ENCODE measurements at regions not wholly inside any gene's neighbourhood (a gene's known extent, or its start where the extent isn't known, plus 50 kb on each side); places are given as distances from the start of the nearest gene placed in this dataset.

- no peak for DNase-seq
Observed at GRCh38 chr1:235009561-235010306, 118.9 kb downstream of the TOMM20 start.

GRCh38 chr1:235009074-235009473, 119.6 kb downstream of the TOMM20 start:
- no peak for DNase-seq

DNA sequence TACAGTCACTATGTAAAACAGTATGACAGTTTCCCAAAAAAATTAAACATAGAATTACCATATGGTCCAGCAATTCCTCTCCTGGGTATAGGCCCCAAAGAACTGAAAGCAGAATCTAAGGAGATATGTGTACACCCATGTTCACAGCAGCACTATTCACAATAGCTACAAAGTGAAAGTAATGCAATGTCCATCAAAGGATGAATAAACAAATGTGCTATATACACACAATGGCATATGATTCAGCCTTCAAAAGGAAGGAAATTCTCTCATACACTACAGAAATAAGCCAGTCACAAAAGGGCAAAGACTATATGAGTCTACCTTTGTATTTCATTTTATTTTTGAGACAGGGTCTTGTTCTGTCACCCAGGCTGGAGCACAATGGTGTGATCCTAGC, 120.4 kb downstream of the TOMM20 start:
- no peak for DNase-seq

- DNase-seq, result no peak
Observed at GRCh38 chr1:235006816-235007215, 121.8 kb downstream of the TOMM20 start.

GRCh38 chr1:235006132-235006721, 122.4 kb downstream of the TOMM20 start:
- no peak for DNase-seq

- DNase-seq, result no peak
Observed at GRCh38 chr1:235004840-235005391, 123.7 kb downstream of the TOMM20 start.

DNA sequence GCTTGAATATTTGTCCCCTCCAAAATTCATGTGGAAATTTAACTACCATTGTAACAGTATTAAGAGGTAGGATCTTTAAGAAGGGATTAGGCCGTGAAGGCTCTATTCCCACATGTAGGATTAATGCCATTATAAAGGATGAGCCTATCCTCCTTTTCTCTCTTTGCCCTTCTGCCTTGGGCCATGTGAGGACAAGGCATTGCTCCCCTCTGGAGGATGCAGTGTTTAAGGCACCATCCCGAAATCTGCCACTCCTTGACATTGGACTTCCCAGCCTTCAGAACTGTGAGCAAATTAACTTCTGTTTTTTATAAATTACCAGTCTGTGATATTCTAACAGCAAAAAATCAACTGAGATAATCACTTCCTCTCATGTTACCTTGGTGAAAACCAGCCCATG, 124.4 kb downstream of the TOMM20 start:
- DNase-seq, result no peak

- no peak for DNase-seq
Observed at GRCh38 chr1:235002706-235003300, 125.8 kb downstream of the TOMM20 start.

DNA sequence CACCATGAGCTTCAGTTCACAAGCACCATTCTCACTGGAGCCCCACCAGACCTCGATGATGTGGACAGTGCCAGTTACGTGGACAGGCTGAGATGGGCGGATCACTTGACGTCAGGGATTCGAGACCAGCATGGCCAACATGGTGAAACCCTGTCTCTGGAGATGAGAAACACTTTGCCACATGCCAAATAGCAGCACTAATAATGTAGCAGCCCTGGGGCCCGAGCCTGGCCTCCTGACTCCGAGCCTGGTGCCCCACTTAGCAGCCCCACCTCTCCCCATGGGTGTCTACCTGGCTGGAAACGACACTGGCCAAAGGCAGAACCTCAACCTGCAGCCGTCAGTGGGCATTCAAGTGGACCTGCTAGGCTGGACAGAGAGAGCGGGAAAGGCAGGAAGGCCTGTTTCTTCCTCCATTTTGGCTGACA, 129.1 kb downstream of the TOMM20 start:
- no peak for DNase-seq

DNA sequence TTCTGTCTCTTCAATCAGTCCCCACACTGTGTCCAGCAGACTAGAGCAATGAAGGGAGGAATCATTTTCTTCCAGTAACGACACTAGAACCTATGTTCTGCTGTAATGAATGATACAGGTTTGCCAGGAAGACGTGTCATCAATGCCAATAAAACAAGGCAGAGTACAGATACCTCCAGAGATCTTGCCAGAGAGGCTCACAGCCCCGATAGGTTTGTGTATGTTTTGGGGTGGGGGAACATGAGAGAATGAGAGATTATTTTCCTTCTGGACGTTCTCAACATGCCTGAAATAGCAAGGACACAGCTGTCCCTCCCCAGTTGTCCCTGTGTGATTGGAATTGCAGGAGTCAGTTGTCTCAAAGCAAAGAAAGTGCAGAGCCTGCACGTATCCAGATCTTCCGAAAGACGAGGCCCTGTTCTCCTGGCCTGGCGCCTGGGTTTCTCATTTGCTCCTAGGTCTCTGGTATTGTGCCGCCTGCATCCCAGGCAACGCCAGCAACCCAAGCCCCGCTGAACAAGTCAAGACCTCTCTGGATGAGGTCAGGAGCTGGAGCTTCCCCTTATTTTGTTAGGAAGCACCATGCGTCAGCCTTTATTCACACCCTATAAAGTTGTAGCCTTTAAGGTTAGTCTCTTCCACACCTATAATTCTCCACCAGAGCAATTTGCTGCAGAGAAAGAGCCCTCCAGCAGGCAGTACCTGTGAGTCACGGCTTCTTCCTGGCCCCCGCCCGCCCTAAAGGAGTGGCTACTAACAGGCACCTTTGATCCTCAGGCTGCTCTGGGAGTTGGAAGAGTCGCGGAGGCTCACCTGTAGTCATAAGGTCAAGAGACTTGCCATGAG, 130.5 kb downstream of the TOMM20 start:
- peak; percentile 66 for DNase-seq

DNA sequence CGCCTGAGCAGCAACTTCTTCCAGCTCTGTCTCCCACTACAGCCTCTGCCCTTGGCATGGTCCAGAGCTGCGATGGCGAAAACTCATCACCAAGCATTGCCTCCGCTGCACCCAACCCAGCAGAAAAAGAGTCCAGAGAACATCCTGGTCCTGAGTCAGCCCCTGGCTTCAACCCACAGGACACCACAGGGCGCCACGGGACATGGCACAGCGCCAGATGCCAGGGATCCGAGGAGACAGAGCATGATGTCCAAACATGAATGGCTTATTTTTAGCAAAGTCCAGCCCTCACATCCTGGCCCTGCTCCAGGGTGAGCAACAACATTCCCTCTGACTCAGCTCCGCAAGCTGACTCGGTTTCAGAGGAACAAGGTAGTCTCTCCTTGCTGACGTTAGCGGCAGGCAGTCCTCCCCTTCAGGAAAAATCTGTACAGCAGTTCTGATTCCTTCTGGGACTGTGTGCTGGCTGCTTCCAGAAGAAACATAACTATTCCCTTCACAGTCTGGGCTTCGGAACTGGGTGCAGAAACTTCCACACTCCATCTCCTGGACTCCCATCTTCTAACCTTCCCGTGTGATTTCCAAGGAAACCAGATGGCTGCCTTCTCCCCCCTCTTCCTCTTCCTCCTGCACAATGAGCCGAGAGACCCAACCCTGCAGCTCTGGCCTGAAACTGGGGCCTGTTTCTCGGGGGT, 131.3 kb downstream of the TOMM20 start:
- DNase-seq, result peak; percentile 97

DNA sequence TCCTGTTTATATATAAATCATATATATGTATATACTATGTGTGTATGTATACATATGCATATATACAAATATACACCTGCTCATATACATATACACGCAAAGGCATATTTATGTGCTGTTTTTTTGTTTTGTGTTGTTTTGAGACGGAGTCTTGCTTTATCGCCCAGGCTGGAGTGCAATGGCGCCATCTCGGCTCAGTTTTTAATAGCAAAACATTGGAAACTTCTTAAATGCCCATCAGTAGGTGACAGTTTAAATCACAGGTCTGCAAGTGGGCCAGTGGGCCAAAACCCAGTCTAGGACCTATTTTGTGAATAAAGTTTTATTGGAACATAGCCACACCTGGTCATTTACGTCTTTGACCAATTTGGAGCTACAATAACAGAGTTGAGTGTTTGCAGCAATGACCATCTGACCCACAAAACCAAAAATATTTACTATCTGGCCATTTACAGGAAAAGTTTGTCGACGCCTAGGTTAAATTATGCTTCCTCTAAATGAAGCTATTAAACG, 132.3 kb downstream of the TOMM20 start:
- DNase-seq, result no peak

GRCh38 chr1:234994436-234995295, 134.0 kb downstream of the TOMM20 start:
- DNase-seq, result no peak

GRCh38 chr1:234992065-234992464, 136.6 kb downstream of the TOMM20 start:
- no peak for DNase-seq

GRCh38 chr1:234990874-234991801, 137.5 kb downstream of the TOMM20 start:
- no peak for DNase-seq

DNA sequence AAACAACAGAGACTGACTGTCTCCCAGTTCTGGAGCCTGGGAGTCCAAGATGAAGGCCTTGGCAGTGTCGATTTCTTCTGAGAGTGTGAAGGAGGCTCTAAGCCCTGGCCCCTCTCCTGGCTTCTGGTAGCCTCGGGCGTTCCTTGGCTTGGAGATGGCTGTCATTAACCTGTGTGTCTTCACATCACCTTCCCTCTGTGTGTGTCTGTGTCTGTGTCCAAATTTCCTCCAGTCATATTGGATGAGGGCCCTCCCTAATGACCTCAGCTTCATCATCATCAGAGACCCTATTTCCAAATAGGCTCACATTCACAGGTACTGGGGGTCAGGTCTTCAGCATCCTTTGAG, 138.3 kb downstream of the TOMM20 start:
- no peak for DNase-seq

DNA sequence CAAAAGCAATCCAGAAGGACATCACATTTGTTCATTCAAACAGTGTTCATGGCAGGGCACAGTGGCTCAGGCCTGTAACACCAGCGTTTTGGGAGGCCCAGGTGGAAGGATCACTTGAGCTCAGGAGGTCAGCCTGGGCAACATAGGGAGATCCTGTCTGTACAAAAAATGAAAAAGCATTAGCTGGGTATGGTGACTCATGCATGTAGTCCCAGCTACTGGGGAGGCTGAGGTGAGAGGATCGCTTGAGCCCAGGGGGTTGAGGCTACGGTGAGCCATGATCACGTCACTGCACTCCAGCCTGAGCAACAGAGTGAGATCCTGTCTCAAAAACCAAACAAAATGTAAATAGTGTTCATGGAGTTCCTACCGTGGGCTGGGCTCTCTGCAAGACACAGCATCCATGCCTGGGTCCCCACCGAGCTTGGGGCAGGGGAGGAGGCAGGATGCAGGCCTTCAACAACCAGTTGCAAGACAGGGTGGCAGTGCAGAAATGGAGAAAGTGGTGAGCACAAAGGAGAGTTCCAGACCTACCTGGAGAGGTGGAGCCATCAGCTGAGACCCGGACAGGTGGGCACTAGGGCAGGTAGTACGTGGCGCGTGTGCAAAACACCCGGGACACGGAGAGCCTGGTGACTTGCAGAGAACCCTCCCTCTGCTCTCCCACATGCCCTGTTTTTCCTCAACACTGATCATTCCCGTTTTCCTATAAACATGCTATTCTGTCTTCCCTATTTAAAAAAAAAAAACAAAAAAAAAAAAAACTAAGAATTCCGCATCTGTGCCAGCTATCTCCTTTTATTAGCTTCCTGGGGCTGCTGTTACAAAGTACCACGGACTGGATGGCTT, 138.9 kb downstream of the TOMM20 start:
- DNase-seq, result no peak

DNA sequence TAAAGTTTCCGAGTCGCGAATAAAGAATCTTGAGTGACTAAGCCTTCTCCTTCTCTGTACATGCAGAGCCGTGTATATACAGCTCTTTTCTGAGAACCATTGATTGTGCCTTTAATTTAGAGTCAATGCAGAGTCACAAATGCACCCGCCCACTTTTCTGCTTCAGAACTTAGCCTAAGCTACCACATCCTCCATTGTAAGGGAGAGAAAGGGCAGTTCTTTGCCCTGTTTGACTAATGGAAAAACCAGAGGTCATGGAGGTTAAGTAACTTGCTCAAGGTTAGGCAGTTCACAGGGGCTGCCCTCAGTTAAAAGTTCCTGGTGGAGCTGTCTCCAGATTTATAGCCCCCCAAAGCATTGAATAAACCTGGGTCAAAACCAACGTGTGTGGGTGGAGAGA, 139.6 kb downstream of the TOMM20 start:
- no peak for DNase-seq

DNA sequence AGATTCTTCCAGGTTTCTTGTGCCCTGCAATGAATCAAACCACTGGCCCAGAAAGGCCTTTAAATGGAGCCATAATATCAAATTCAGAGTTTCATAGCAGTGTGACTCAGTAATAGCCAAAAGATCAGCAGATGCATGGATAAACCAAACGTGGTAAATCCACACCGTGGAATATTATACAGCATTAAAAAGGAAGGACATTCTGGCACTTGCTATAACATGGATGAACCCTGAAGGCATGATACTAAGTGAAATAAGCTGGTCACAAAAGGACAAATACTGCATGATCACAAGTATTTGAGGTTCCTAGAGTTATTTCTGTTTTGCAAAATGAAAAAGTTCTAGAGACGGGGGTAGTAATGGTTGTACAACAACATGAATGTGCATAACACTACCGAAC, 140.1 kb downstream of the TOMM20 start:
- DNase-seq, result no peak

Measured in NCI-H69 (cell line).